ENCODE measurements at regions not wholly inside any gene's neighbourhood (a gene's known extent, or its start where the extent isn't known, plus 50 kb on each side); places are given as distances from the start of the nearest gene placed in this dataset.
A peak's percentile ranks its signal among the peaks of the same experiment; 100 is the strongest.

DNA sequence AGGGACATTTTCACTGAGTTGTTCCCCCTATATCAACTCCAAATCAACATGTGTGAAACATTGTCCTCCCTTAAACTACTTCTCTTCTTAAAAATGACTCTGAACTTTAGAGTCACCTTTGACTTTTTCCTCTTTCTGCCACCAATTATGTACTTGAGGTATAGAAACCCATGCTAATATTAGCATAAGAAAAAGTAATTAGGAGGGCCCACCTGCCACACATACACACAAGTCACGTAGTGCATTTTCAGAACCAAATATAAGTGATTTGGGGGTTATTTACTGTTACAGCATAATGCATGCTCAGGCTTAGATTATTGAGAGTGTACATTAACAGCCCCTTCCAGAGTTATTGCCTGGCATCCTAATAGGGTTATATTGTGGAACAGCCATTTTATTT, 432.7 kb downstream of the ZIC3 start:
- DNase-seq (ENCODE audit: low read depth in 1 of 2, low spot score in 1 of 2) (no peak), FAIRE-seq (no peak), ATAC-seq (no peak)
- CTCF ChIA-PET, result no interaction called here
- Histone ChIP-seq H3K9me3 (no peaks in the 10 kb centered on the region), H3K4me3 (no peak overlapping the region), H3K4me2 (no peak overlapping the region), H3K27ac (no peak overlapping the region), H3K4me1 (no peaks in the 10 kb centered on the region)
- POLR2A ChIA-PET, result no interaction called here
- no peak for TF ChIP-seq HOXB13 (CRISPR knock-in tag; IDR thresholded peaks at IDR 0.05; ENCODE audit: low read depth)
- no peak for TF ChIP-seq EHMT2 (IDR thresholded peaks at IDR 0.05; ENCODE audit: low read depth)
- TF ChIP-seq RAD21 (conservative IDR thresholded peaks at IDR 0.05 in 1 of 2, IDR thresholded peaks at IDR 0.05 in 1 of 2), result no peak
- TF ChIP-seq KDM5A (IDR thresholded peaks at IDR 0.05), result no peak
- no peak for TF ChIP-seq CHD2 (IDR thresholded peaks at IDR 0.05; ENCODE audit: low read length, partially characterized antibody)
- TF ChIP-seq EHF (CRISPR knock-in tag; IDR thresholded peaks at IDR 0.05), result no peak
- TF ChIP-seq, protein P1, sequence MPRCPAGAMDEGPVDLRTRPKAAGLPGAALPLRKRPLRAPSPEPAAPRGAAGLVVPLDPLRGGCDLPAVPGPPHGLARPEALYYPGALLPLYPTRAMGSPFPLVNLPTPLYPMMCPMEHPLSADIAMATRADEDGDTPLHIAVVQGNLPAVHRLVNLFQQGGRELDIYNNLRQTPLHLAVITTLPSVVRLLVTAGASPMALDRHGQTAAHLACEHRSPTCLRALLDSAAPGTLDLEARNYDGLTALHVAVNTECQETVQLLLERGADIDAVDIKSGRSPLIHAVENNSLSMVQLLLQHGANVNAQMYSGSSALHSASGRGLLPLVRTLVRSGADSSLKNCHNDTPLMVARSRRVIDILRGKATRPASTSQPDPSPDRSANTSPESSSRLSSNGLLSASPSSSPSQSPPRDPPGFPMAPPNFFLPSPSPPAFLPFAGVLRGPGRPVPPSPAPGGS (IDR thresholded peaks at IDR 0.05), result no peak
- TF ChIP-seq, protein P2, sequence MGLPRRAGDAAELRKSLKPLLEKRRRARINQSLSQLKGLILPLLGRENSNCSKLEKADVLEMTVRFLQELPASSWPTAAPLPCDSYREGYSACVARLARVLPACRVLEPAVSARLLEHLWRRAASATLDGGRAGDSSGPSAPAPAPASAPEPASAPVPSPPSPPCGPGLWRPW (IDR thresholded peaks at IDR 0.05), result no peak
- TF ChIP-seq, protein P3, sequence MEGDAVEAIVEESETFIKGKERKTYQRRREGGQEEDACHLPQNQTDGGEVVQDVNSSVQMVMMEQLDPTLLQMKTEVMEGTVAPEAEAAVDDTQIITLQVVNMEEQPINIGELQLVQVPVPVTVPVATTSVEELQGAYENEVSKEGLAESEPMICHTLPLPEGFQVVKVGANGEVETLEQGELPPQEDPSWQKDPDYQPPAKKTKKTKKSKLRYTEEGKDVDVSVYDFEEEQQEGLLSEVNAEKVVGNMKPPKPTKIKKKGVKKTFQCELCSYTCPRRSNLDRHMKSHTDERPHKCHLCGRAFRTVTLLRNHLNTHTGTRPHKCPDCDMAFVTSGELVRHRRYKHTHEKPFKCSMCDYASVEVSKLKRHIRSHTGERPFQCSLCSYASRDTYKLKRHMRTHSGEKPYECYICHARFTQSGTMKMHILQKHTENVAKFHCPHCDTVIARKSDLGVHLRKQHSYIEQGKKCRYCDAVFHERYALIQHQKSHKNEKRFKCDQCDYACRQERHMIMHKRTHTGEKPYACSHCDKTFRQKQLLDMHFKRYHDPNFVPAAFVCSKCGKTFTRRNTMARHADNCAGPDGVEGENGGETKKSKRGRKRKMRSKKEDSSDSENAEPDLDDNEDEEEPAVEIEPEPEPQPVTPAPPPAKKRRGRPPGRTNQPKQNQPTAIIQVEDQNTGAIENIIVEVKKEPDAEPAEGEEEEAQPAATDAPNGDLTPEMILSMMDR (IDR thresholded peaks at IDR 0.05), result no peak
- no peak for TF ChIP-seq FOSL2 (IDR thresholded peaks at IDR 0.05)
- no peak for TF ChIP-seq FOSL2 (CRISPR knock-in tag; IDR thresholded peaks at IDR 0.05)
- TF ChIP-seq JUN (IDR thresholded peaks at IDR 0.05), result no peak
- TF ChIP-seq RFX5 (IDR thresholded peaks at IDR 0.05), result no peak
- no peak for TF ChIP-seq POLR2AphosphoS2 (conservative IDR thresholded peaks at IDR 0.05; ENCODE audit: low read length)
- no peak for TF ChIP-seq MAFK (IDR thresholded peaks at IDR 0.05; ENCODE audit: partially characterized antibody)
- TF ChIP-seq EP300 (IDR thresholded peaks at IDR 0.05), result no peak
- no peak for TF ChIP-seq NR3C1 (IDR thresholded peaks at IDR 0.05)
- 0% methylated on average over 1 of the region's 1 CpG for WGBS (ENCODE audit: missing lambda C conversion rate)

DNA sequence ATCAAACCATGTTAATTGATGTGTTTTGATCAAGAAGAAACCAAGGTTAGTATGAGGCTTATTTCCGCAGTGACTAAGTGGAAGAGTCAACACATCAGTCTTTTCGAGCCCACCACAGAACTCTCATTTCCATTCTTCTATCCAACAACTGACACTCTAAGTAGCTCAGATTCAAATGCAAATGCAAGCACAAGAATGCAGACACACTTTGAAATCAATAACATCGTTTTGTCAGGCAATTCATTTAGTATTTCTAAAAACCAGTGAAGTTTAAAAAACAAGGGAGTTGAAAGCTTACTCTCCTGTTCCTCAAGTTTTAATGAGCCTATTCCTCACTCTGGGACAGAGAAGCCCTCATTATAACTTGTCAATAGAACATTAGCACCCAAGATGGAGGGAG, 433.1 kb downstream of the ZIC3 start:
- CTCF ChIA-PET, result no interaction called here
- no peak for ATAC-seq
- no peak for DNase-seq (ENCODE audit: low read depth in 1 of 2, low spot score in 1 of 2)
- Histone ChIP-seq H3K4me2 (no peak overlapping the region), H3K4me3 (no peak overlapping the region), H3K9me3 (no peaks in the 10 kb centered on the region), H3K4me1 (no peaks in the 10 kb centered on the region), H3K27ac (no peak overlapping the region)
- WGBS (ENCODE audit: missing lambda C conversion rate), result 14% methylated on average over 3 of the region's 3 CpGs
- peak; percentile 28 for FAIRE-seq
- POLR2A ChIA-PET, result no interaction called here
- TF ChIP-seq, protein P4, sequence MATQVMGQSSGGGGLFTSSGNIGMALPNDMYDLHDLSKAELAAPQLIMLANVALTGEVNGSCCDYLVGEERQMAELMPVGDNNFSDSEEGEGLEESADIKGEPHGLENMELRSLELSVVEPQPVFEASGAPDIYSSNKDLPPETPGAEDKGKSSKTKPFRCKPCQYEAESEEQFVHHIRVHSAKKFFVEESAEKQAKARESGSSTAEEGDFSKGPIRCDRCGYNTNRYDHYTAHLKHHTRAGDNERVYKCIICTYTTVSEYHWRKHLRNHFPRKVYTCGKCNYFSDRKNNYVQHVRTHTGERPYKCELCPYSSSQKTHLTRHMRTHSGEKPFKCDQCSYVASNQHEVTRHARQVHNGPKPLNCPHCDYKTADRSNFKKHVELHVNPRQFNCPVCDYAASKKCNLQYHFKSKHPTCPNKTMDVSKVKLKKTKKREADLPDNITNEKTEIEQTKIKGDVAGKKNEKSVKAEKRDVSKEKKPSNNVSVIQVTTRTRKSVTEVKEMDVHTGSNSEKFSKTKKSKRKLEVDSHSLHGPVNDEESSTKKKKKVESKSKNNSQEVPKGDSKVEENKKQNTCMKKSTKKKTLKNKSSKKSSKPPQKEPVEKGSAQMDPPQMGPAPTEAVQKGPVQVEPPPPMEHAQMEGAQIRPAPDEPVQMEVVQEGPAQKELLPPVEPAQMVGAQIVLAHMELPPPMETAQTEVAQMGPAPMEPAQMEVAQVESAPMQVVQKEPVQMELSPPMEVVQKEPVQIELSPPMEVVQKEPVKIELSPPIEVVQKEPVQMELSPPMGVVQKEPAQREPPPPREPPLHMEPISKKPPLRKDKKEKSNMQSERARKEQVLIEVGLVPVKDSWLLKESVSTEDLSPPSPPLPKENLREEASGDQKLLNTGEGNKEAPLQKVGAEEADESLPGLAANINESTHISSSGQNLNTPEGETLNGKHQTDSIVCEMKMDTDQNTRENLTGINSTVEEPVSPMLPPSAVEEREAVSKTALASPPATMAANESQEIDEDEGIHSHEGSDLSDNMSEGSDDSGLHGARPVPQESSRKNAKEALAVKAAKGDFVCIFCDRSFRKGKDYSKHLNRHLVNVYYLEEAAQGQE (IDR thresholded peaks at IDR 0.05), result no peak
- TF ChIP-seq CEBPB (IDR thresholded peaks at IDR 0.05) (no peak), CHD4 (IDR thresholded peaks at IDR 0.05; ENCODE audit: borderline replicate concordance) (no peak), HEYL (CRISPR knock-in tag; IDR thresholded peaks at IDR 0.05) (no peak), PHF8 (IDR thresholded peaks at IDR 0.05; ENCODE audit: borderline replicate concordance, low read depth) (no peak), TFCP2L1 (CRISPR knock-in tag; IDR thresholded peaks at IDR 0.05) (no peak), HOXA7 (CRISPR knock-in tag; IDR thresholded peaks at IDR 0.05) (no peak), BHLHE40 (IDR thresholded peaks at IDR 0.05; ENCODE audit: low read depth, low read length) (no peak), SMC3 (IDR thresholded peaks at IDR 0.05) (no peak), FOXS1 (CRISPR knock-in tag; IDR thresholded peaks at IDR 0.05) (no peak), MAZ (IDR thresholded peaks at IDR 0.05; ENCODE audit: borderline replicate concordance, low read depth, low read length) (no peak), POLR2AphosphoS2 (conservative IDR thresholded peaks at IDR 0.05; ENCODE audit: low read length) (no peak), HOXB5 (CRISPR knock-in tag; IDR thresholded peaks at IDR 0.05) (no peak), JUN (IDR thresholded peaks at IDR 0.05) (no peak)
- TF ChIP-seq, protein P5, sequence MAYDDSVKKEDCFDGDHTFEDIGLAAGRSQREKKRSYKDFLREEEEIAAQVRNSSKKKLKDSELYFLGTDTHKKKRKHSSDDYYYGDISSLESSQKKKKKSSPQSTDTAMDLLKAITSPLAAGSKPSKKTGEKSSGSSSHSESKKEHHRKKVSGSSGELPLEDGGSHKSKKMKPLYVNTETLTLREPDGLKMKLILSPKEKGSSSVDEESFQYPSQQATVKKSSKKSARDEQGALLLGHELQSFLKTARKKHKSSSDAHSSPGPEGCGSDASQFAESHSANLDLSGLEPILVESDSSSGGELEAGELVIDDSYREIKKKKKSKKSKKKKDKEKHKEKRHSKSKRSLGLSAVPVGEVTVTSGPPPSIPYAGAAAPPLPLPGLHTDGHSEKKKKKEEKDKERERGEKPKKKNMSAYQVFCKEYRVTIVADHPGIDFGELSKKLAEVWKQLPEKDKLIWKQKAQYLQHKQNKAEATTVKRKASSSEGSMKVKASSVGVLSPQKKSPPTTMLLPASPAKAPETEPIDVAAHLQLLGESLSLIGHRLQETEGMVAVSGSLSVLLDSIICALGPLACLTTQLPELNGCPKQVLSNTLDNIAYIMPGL (CRISPR knock-in tag; IDR thresholded peaks at IDR 0.05; ENCODE audit: borderline replicate concordance), result no peak
- TF ChIP-seq, protein P6, sequence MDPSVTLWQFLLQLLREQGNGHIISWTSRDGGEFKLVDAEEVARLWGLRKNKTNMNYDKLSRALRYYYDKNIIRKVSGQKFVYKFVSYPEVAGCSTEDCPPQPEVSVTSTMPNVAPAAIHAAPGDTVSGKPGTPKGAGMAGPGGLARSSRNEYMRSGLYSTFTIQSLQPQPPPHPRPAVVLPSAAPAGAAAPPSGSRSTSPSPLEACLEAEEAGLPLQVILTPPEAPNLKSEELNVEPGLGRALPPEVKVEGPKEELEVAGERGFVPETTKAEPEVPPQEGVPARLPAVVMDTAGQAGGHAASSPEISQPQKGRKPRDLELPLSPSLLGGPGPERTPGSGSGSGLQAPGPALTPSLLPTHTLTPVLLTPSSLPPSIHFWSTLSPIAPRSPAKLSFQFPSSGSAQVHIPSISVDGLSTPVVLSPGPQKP (IDR thresholded peaks at IDR 0.05; ENCODE audit: low read depth, low read length), result no peak

Data from A549 (cell line).